ENCODE measurements at regions not wholly inside any gene's neighbourhood (a gene's known extent, or its start where the extent isn't known, plus 50 kb on each side); places are given as distances from the start of the nearest gene placed in this dataset.
"Not testable (repeated sequence)": the region's sequence is repeated elsewhere in the genome, so short reads cannot be mapped to it uniquely, and the experiment has no call there.

GRCh38 chr14:37650356-37651037 is 55.1 kb downstream of the TTC6 start:
- no peak for DNase-seq (ENCODE audit: low spot score)

DNA sequence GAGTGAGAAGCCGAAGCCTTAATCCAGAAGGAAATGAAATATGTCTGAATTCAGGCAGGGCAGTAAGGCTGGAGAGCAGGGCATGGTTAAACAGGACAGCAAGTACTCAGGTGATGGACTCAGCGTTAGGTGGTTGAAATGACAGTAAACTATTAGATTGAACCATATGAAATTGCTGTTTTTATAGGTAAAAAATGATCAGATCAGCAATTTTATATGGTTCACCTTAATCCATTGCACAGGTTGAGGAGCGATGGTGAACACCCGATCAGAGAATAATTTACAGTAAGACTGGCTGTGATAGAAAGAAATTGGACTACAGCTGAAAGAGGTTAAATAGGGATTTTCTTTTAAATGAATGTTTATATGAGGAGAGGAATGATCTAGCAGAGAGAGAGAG is 56.6 kb downstream of the TTC6 start:
- no peak for DNase-seq (ENCODE audit: low spot score)

GRCh38 chr14:37655418-37655817 is 60.0 kb downstream of the TTC6 start:
- no peak for DNase-seq (ENCODE audit: low spot score)

DNA sequence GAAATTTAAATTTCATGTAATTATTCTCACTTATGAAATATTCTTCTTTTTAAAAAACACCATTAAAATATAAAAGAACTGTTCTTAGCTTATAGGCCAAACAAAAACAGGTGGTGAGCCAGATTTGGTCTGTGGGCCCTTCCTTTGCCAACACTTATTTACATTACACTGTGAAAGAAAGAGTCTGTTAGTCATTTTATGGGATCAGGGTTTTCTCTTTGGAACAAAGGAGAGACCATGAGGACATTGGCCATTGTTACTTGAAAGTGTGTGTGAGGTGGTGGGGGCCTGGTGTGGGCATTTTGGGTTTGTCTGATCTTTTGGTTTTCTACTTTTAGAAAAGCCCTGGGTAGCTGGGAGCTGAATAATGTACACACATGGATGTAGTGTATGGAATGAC is 62.7 kb downstream of the TTC6 start:
- DNase-seq (ENCODE audit: low spot score), result no peak

GRCh38 chr14:37663498-37663897 is 68.1 kb downstream of the TTC6 start:
- DNase-seq (ENCODE audit: low spot score), result no peak

DNA sequence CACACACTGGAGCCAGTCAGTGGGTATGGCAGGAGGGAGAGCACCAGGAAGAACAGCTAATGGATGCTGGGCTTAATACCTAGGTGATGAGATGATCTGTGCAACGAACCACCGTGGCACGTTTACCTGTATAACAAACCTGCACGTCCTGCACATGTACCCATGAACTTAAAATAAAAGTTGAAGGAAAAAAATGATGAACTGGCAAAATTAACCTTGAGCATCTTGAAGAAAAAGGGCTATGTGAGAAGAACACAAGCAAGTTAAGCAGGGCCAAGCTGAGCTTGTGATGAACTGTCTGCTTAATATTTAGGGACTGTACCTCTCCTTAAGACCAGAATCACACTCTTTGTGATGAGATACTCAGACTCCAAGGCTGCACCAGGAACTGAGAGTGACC is 70.0 kb downstream of the TTC6 start:
- DNase-seq (ENCODE audit: low spot score), result no peak

DNA sequence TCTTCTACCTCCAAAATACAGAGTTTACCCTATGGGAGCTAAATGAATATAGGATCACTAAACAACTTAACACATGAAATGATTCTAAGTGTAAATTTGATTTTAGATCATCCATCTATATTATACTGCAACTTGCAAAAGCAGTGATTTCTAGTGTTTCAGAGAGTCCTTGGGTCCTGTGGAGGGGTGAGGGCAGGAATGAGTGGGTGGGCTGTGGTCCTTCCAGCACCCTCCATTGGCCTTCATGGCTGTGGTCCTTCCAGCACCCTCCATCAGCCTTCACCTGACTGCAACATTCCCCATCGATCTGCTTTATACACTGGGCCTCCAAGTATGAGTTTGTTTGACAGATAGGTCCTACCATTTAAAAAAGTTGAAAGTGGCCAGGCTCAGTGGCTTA is 70.5 kb downstream of the TTC6 start:
- no peak for DNase-seq (ENCODE audit: low spot score)

- no peak for DNase-seq (ENCODE audit: low spot score)
These were observed 73.2 kb downstream of the TTC6 start for GRCh38 chr14:37668646-37669045.

DNA sequence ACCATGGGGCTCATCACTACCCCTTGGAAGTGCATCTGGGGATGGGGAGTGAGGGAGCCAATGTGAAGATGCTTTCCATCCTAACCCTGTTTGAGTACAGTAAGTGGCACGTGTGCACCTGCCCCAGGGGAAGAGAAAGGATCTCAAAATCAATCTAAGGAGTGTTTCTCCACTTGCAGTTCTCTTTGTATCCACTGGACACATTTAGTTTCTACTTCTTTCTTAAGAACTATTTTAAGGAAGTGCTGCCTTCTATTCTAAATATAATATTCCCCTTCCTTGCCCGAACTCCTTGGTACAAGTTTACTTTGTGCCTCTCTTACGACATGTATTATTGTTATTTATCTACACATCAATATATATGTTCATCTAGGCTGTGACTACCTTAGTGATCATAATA is 73.8 kb downstream of the TTC6 start:
- DNase-seq (ENCODE audit: low spot score), result no peak

DNA sequence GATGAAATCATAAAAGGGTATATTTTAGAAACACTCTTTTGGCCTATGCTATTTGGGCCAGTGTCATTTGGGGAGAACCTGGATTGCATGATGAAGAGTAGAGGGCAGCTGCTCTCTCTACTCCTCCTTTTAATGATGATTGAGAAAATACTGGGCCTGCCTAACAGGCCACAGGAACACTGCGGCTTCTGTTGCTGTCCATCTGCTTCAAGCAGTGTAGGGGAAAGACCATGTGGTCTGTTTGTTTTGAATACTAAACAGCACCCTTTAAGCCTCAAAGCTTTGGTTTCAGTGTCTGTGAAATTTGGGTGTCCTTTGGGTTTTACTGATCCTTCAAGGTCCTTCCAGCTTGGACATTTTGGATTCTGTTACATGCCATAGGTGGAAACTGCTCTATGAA is 78.0 kb downstream of the TTC6 start:
- no peak for DNase-seq (ENCODE audit: low spot score)

DNA sequence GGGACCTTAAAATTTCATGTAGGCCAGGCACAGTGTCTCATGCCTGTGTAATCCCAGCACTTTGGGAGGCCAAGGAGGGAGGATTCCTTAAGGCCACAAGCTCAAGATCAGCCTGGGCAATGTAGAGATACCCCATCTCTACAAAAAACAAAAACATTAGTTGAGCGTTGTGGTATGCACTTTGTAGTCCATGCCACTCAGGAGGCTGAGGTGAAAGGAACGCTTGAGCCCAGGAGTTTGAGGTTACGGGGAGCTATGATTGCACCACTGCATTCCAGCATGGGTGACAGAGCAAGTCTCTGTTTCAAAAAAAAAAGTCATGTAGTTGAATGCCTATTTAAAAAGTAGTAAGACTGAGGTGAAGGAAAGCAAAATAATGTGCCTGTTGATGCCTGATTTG is 83.5 kb downstream of the TTC6 start:
- no peak for DNase-seq (ENCODE audit: low spot score)

DNA sequence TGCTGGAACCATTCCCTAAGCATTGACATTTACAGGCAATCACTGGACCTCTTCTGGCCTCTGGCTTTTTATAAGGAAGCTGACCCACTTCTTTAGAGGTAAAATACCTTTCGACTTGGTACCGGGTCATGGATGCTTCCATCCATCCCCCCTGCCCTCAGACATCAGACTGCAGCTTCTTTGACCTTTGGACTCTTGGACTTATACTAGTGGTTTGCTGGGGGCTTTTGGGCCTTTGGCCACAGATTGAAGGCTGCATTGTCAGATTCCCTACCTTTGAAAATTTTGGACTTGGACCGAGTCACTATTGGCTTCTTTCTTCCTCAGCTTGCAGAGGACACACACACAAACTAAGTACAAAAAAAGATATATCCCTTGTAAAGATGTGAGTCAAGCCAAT is 86.1 kb downstream of the TTC6 start:
- no peak for DNase-seq (ENCODE audit: low spot score)

DNA sequence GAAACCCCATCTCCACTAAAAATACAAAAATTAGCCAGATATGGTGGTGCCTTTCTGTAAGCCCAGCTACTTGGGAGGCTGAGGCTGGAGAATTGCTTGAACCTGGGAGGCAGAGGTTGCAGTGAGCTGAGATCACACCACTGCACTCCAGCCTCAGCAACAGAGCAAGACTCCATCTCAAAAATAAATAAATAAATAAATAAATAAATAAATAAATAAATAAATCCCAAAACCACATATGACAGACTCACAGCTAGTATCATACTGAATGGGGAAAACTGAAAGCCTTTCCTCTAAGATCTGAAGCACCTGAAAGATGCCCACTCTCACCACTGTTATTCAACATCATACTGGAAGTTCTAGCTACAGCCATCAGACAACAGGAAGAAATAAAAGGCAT is 97.3 kb downstream of the TTC6 start:
- DNase-seq (ENCODE audit: low spot score), result not testable (repeated sequence)

- not testable (repeated sequence) for DNase-seq (ENCODE audit: low spot score)
These were observed 98.0 kb downstream of the TTC6 start for GRCh38 chr14:37693420-37693819.

GRCh38 chr14:37695866-37696265 is 100.4 kb downstream of the TTC6 start:
- DNase-seq (ENCODE audit: low spot score), result no peak

GRCh38 chr14:37697489-37698121 is 102.2 kb downstream of the TTC6 start:
- DNase-seq (ENCODE audit: low spot score), result peak; percentile 71

DNA sequence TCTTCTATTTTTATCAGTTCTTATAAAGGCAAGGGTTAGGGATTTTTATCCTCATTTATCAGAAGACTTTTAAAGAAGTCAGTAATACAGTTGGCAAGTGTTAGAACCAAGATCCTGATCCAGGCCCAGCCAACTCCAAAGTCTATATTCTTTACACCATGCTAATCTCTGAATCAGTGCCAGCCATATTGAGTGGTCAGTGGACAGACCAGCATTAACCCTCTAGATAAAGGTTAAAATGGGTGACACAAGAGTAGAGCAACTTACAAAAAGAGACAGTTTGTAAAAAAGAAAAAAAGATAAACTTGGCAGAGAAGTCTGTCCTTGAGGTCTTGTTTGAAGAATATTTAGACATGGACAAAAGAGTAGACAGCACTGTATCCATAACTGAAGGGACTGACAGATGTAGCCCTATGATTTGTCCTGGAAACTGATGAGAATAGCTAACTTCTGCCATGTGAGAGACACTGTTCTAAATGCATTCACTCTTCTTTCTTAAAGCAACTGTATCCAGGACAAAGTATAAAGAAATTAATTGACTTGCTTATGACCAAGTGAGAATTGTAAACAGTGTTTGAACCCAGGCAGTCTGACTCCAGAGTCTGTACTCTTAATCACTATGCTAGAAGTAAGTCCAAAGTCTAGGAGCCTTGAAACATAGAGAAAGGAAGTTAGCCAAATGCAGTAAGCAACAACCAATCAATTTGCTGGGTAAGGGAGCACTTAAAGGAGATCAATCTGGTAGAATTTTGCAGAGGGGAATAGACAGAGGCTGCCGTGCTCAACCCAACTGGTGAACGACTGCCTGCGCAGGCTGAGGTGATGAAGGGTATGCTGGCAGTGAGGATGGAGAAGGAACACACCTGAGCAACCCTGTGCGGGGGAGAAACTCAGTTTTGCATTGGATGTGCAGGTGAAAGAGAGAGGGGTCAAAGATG is 103.7 kb downstream of the TTC6 start:
- DNase-seq (ENCODE audit: low spot score), result no peak

- DNase-seq (ENCODE audit: low spot score), result no peak
These were observed 112.3 kb downstream of the TTC6 start for GRCh38 chr14:37707716-37708115.

DNA sequence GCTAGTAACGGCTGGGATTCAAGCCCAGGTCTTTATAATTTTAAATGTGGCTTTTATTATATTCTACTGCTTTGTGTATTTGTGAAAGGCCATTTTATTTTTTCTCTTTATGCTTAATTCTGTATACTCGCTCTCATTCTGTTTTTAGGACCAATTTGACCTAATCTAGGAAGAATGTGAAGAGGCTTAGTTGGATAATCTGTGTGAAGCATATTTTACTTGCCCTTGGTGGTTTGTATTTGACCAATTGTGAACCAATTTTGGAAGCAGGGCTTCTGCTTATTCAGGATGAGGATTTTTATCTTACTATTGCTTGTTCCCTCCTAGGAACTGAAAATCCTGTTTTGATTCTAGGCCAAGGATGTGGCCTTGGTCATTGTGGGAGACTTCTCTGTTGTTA is 113.1 kb downstream of the TTC6 start:
- no peak for DNase-seq (ENCODE audit: low spot score)

GRCh38 chr14:37709419-37710195 is 114.2 kb downstream of the TTC6 start:
- DNase-seq (ENCODE audit: low spot score), result peak; percentile 26

DNA sequence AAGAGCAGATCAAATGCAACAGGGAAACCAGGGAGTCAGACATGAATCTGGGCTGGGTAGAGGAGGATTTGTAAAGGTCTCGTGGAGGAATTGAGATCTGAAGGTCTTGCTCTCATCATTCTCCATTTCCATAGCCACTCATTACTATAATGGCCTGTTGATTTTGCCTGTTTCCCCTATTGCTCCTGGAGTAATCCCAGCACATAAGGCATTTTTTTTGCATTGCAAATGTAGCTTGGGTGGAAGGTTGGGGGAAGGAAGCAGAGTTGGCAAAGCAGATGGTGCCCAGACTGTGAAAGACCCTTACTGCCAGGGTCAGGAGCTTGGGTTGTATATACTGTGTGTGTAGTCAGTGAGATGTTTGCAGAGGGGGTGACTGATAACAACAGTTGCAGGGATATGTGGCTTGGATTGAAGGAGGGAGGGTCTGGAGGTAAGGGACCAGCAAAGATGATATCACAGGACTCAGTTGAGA is 116.0 kb downstream of the TTC6 start:
- DNase-seq (ENCODE audit: low spot score), result no peak

DNA sequence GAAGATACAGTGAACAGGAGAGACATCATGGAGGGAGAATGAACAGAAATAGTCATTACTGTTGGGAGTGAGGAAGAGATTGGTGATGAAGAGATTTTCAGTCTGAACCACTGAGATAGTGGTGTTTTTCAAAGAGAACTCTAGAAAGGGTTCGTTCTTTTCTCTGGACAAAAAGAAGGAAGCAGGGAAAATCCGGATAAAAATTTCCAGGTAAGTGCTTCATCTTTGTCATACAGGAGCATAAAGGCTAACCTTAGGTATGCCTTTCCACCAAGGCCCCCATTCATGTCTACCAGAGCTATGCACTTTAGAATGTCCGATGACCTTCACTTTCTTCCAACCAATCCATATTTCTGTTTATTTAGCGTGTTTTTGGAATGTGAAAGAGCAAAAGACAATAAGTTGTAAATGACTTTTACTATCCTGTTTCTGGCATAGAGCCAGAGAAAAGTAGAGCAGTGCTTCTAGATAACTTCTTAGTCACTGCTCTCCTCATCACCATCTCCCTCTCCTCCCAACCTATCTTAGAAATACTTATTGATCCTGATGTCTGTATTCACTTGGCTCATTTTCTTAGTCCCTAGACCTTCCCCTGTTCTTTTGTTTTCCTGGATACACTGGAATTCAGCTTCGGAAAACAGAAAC is 116.5 kb downstream of the TTC6 start:
- no peak for DNase-seq (ENCODE audit: low spot score)
